Nephron progenitor cell (in vitro differentiated cells): ENCODE measurements at regions not wholly inside any gene's neighbourhood (a gene's known extent, or its start where the extent isn't known, plus 50 kb on each side); places are given as distances from the start of the nearest gene placed in this dataset.

Source experiments
- DNase-seq: peaks from one replicate; pipeline ENCODE4 v3.0.0; 2021
- H3K27ac Mint-ChIP-seq: 2 replicates; pipeline ENCODE4 v1.8.0; 2021; ENCODE audit warnings: mild to moderate bottlenecking, moderate library complexity, mixed read lengths
- H3K27me3 Mint-ChIP-seq: 2 replicates; pipeline ENCODE4 v1.8.0; 2021; ENCODE audit warnings: mild to moderate bottlenecking, low read depth, mixed read lengths; ENCODE audit not compliant: poor library complexity
- H3K36me3 Mint-ChIP-seq: 2 replicates; pipeline ENCODE4 v1.8.0; 2021; ENCODE audit warnings: low read depth, mixed read lengths
- H3K4me1 Mint-ChIP-seq: 2 replicates; pipeline ENCODE4 v1.8.0; 2021; ENCODE audit warnings: mixed read lengths
- H3K4me3 Mint-ChIP-seq: 2 replicates; pipeline ENCODE4 v1.8.0; 2021; ENCODE audit warnings: mild to moderate bottlenecking, moderate library complexity, mixed read lengths
- H3K9me3 Mint-ChIP-seq: 2 replicates; pipeline ENCODE4 v1.8.0; 2021; ENCODE audit warnings: mild to moderate bottlenecking, moderate library complexity, mixed read lengths
- CTCF ChIP-seq: fragments of 200-600 bp; sonication (generic); IDR thresholded peaks from 2 replicates; pipeline ENCODE4 v1.5.0; 2021; ENCODE audit warnings: antibody characterized with exemption

- no peak for DNase-seq
- no peaks in the 10 kb centered on the region for H3K9me3 Mint-ChIP-seq
- H3K4me1 Mint-ChIP-seq = no peaks in the 10 kb centered on the region
- H3K36me3 Mint-ChIP-seq = no peaks in the 10 kb centered on the region
- TF ChIP-seq CTCF = no peak
- no peak overlapping the region for H3K4me3 Mint-ChIP-seq
- no peaks in the 10 kb centered on the region for H3K27me3 Mint-ChIP-seq
- peak overlapping the region; percentile 12 for H3K27ac Mint-ChIP-seq
Measured at GRCh38 chr5:40274568-40274967, 405.1 kb upstream of the PTGER4 start.

- TF ChIP-seq CTCF = no peak
- Mint-ChIP-seq H3K36me3 (no peaks in the 10 kb centered on the region), H3K27me3 (no peaks in the 10 kb centered on the region), H3K9me3 (no peaks in the 10 kb centered on the region), H3K4me3 (no peak overlapping the region), H3K27ac (no peak overlapping the region), H3K4me1 (no peaks in the 10 kb centered on the region)
- DNase-seq = no peak
Measured at GRCh38 chr5:40273936-40274335, 405.8 kb upstream of the PTGER4 start.

GRCh38 chr5:40271476-40271875 is 408.2 kb upstream of the PTGER4 start:
- no peak for TF ChIP-seq CTCF
- Mint-ChIP-seq H3K27me3 (no peaks in the 10 kb centered on the region), H3K4me1 (no peaks in the 10 kb centered on the region), H3K27ac (no peak overlapping the region), H3K36me3 (no peaks in the 10 kb centered on the region), H3K9me3 (no peaks in the 10 kb centered on the region), H3K4me3 (no peak overlapping the region)
- no peak for DNase-seq

- H3K9me3 Mint-ChIP-seq = no peaks in the 10 kb centered on the region
- H3K4me1 Mint-ChIP-seq = no peaks in the 10 kb centered on the region
- H3K27ac Mint-ChIP-seq = no peak overlapping the region
- DNase-seq = no peak
- no peak for TF ChIP-seq CTCF
- H3K27me3 Mint-ChIP-seq = no peaks in the 10 kb centered on the region
- H3K4me3 Mint-ChIP-seq = no peak overlapping the region
- H3K36me3 Mint-ChIP-seq = no peaks in the 10 kb centered on the region
Measured at GRCh38 chr5:40270274-40270845, 409.4 kb upstream of the PTGER4 start.

GRCh38 chr5:40268088-40268487 is 411.6 kb upstream of the PTGER4 start:
- H3K27me3 Mint-ChIP-seq = no peaks in the 10 kb centered on the region
- no peak for DNase-seq
- no peak overlapping the region for H3K27ac Mint-ChIP-seq
- no peaks in the 10 kb centered on the region for H3K9me3 Mint-ChIP-seq
- no peak for TF ChIP-seq CTCF
- H3K36me3 Mint-ChIP-seq = no peaks in the 10 kb centered on the region
- no peak overlapping the region for H3K4me3 Mint-ChIP-seq
- H3K4me1 Mint-ChIP-seq = no peaks in the 10 kb centered on the region

GRCh38 chr5:40266952-40267351 is 412.8 kb upstream of the PTGER4 start:
- no peaks in the 10 kb centered on the region for H3K27me3 Mint-ChIP-seq
- no peaks in the 10 kb centered on the region for H3K9me3 Mint-ChIP-seq
- no peak for DNase-seq
- no peaks in the 10 kb centered on the region for H3K36me3 Mint-ChIP-seq
- TF ChIP-seq CTCF = no peak
- H3K4me1 Mint-ChIP-seq = no peaks in the 10 kb centered on the region
- H3K27ac Mint-ChIP-seq = no peak overlapping the region
- H3K4me3 Mint-ChIP-seq = no peak overlapping the region
